ENCODE measurements at regions not wholly inside any gene's neighbourhood (a gene's known extent, or its start where the extent isn't known, plus 50 kb on each side); places are given as distances from the start of the nearest gene placed in this dataset.
A peak's percentile ranks its signal among the peaks of the same experiment; 100 is the strongest.
"Not testable (repeated sequence)": the region's sequence is repeated elsewhere in the genome, so short reads cannot be mapped to it uniquely, and the experiment has no call there.

- no peak for DNase-seq
Observed at GRCh38 chr5:136738829-136739228, 373.5 kb upstream of the TRPC7 start.

GRCh38 chr5:136736021-136736420 is 370.7 kb upstream of the TRPC7 start:
- no peak for DNase-seq

- DNase-seq: not testable (repeated sequence)
Observed at GRCh38 chr5:136735611-136736010, 370.3 kb upstream of the TRPC7 start.

DNA sequence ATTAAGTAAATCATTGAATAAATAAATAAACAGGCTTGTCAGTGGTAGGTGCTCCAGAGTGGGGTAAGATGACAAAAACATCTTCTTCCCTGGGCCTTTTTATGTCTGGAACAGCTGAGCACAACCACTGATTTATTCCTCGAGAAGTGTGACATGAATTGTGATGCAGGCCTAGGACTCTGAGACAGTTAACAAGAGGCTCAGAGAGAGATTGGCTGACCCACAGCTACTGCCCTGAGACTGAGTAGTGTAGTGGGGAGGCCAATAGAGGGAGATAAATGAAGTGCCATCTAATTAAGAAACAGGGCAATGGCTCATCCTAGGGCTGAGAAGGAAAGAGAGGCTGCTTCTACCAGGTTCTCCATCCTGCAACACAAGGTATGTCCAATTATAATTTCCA is 369.3 kb upstream of the TRPC7 start:
- DNase-seq: no peak

DNA sequence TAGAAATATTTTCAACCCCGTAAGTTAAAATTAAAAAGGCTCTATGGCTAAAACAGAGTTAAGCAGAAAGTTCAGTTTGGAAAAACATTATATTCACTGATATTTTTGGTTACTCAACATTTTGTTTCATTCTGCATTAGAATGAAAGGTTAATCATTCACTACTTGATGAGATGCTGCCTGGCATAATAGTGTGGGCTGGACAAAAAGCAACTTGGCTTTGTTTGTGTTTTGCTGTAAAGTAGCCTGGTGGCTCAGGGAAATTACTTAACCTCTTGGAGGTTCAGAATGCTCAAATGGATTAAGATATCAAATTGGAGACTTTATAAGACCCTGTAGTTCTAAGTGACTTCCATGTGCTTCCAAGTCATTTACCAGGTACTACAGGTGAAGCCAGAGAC is 367.4 kb upstream of the TRPC7 start:
- no peak for DNase-seq

DNA sequence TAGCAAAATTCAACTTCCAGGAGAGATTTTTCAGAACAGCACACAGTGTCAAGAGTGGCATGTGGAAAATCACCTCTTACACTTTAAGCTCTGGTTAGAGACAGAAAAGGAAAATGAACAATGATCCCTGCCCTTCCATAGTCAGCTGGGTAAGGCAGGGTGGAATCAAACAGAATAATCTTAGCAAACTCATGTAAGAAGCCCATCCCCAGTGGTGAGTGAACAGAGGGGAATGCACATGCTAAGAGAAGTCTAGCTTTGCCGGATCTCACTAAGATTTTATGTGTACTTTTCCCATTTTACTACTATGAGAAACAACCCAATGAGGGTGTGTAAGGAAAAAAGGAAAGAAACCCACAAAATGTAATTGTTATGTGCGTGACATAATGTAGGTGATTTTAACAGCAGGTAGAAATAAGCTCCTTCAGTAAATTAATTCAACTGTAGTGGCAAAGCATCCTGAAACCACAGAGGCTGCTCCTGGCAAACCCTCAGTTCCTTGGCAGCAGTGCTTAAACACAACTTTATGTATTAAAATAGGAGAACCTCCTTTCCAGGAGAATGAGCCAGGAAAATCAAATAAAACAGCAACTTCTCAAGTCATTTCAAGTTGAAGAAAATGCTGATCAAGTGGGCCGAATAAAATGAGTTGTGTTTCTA is 366.0 kb upstream of the TRPC7 start:
- DNase-seq: peak; percentile 39

- DNase-seq: no peak
Observed at GRCh38 chr5:136730426-136730825, 365.1 kb upstream of the TRPC7 start.

- no peak for DNase-seq
Observed at GRCh38 chr5:136729901-136730355, 364.6 kb upstream of the TRPC7 start.

DNA sequence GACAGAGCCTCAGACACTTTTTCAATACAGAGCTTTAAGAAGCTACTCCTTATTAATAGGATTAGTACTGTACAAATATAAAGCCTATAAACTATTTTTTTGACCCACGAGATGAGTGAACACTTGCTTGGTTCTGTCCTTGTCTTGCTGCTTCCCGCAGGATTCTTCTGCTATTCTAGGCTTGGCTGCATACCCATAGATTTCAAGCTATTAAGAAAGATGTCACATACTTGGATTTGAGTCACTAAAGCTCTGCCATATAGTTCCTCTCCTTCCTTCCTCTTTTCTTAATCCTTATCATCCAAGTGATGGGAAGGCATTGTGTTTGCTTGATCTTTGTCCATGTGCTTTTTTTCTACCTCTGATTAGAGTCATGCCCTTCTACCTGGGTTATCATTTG is 361.2 kb upstream of the TRPC7 start:
- DNase-seq: no peak

DNA sequence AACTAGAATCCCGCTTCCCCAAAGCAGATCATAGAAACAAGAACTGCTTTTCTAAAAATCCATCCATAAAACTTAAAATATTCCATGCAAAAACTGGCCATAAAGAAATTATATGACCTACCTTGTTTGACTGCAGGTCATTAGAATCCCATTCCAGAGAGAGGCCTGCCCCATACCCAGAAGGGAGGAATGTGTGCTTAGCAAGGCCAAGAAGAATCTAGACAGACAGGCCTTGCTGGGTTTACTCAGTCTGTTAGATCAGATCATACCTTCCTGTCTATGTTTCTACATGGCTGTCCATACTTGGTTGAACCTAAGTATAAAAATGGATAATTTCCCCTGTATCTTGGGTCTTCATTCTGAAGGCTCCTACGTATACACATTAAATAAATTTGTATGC is 358.8 kb upstream of the TRPC7 start:
- no peak for DNase-seq

DNA sequence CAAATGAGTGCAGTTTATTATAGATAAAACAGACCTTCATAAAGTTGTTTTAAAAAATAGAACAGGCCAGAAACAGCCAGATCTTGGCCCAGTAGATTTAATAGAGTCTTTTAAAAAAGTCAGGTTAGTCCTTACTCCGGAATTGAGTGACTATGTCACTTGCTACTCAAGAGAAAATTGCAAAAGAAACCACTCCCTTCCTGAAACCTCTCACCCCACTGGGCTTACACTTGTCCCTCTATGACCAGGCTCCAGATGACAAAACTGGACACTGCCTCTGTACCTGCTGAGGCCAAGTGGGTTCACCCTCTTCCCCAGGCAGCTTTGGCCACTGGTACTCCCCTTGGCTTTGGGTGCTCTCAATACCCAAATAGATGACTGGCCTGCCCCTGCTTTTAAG is 357.2 kb upstream of the TRPC7 start:
- no peak for DNase-seq

- no peak for DNase-seq
Observed at GRCh38 chr5:136722086-136722485, 356.7 kb upstream of the TRPC7 start.

- DNase-seq: no peak
Observed at GRCh38 chr5:136720674-136721073, 355.3 kb upstream of the TRPC7 start.

- no peak for DNase-seq
Observed at GRCh38 chr5:136717917-136718316, 352.6 kb upstream of the TRPC7 start.

DNA sequence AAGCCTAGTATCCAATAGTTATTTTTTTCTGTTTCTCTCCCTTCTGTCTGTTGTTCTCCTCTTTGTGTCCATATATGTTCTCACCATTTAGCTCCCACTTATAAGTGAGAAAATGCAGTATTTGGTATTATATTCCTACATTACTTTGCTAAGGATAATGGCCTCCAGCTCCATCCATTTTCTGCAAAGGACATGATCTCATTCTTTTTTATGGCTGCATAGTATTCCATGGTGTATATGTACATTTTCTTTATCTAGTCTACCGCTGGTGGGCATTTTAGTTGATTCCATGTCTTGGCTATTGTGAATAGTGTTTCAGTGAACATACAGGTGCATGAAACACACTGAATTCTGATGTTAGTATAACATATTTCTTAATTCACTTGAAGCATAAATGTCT is 348.9 kb upstream of the TRPC7 start:
- no peak for DNase-seq

DNA sequence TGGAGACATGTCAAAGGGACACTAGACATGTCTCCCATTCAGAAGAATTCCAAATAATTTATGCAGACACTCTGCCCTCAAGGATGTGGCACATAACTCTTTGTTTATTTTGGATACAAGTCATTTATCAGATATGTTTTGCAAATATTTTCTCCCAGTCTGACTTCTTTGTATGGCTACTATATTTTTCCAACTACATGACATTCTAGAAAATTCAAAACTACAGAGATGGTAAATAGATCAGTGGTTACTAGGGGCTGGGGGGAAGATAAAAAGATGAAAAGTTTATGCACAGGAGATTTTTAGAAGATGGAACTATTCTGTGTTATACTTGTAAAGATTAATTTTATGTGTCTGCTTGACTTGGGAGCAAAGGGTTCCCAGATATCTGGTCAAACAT is 347.3 kb upstream of the TRPC7 start:
- DNase-seq: no peak

- DNase-seq: no peak
Observed at GRCh38 chr5:136710834-136711233, 345.5 kb upstream of the TRPC7 start.

GRCh38 chr5:136703706-136704105 is 338.4 kb upstream of the TRPC7 start:
- DNase-seq: no peak

DNA sequence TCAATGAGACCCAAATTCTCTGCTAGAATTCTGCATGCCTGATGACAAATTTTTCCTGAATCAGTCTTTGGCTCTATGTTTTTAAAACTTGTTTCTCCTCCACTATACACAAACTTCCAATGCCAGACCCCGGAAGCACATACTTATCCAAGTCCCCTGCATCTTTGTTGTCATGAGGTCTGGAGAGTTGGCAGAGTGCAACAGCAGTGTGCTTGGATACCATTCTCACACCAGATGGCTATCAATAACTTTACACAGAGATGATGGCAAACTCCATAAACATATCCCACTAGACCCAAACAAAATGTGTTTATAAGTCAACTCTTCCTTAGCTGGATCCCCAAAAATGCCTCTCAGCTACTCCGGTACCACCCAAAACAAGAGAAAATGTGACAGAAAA is 337.7 kb upstream of the TRPC7 start:
- no peak for DNase-seq

- no peak for DNase-seq
Observed at GRCh38 chr5:136701191-136701590, 335.8 kb upstream of the TRPC7 start.

DNA sequence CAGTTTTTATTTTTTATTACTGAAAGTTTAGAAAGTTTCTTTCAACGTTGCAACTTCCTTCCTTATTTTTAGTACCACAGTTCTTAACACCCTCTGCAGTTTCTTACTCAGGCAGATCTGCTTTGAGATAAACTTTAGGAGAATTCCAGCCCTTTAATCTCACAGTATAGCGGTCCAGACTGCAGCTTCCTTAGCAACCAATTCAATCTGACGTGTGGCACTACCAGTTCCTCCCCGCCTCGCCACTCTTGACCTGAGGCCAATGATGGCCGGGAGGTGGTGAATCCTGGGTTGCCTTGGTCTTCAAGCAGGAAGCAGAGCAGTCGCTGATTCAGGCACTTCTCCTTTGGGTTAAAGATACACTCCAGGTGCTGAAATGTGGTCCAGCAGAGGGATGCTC is 334.3 kb upstream of the TRPC7 start:
- DNase-seq: no peak

DNA sequence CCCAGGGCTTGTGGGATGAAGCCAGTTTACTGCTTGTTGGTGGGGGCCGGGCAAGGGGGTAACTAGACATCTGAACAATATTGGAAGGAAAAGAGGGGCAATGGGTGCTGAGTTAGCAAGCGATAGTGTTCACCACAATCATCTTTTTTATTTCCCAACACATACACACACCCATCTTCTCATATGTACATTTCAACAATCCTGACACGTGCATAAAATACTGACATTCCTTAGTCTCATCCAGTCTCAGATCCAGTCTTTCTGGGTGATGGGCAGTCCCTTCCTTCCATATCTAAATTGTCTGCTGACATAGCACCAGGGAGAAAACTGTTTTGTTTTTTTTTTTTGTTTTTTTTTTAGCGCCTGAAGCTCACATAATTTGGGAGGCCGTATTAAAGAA is 333.6 kb upstream of the TRPC7 start:
- no peak for DNase-seq

DNA sequence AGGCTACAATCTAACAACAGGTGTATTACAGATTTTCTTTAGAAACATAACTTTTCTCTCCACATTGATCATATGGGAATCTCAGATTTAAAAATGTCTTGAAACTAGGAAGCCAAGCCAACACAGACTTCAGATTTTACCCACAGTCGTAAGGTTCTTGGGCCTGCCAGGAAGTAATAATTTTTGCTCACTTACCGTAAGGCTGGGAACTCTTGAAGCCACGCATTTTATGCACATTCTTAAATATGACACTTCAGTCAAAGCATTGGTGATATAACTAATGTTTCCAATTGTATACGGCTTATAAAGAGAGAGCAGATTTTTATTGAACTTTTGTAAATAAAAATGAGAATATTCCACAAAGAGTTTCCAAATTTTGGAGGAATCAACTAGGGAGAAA is 328.9 kb upstream of the TRPC7 start:
- DNase-seq: no peak

DNA sequence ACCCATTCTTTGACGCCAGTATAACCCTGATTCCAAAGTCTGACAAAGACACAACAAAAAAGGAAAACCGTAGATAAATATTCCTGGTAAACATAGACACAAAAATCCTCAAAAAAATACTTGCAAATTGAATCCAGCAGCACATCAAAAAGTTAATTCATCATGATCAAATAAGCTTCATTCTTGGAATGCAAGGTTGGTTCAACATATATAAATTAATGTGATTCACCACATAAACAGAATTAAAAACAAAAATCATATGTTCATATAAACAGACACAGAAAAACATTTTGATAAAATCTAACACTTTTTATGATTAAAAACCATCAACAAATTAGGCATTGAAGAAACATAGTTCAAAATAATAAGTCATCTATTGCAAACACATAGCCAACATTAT is 324.2 kb upstream of the TRPC7 start:
- no peak for DNase-seq

DNA sequence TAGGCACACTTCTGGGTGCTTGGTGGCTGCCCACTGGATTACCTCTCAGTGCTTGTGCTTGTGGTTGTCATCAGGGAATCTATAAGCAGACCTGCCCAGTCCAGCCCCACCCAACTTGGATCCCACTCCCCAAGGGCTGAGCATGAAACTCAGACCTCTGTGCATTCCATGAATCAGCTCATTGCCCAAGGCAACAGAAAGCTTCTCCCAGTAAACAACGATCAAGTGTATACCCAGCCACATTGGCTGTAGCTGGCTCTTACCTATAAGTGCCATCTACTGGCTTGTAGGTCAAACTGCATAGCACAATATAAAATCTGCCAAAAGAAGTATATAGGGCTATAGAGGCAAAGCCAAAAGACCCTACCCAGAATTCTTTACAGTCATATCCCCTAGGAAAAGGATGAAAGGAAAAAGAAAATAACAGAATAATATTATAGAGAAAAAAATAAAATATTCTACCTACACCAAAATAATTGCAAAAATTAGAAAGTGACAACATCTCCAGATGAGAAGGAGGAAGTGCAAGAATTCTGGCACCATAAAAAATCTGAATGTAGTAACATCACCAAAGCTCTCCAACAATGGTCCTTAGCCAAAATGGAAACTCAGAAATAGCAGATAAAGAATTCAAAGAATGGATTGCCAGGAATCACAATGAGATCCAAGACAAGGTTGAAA is 321.0 kb upstream of the TRPC7 start:
- DNase-seq: no peak

Data from right hindlimb (tissue), 1 donor.